DMS53 treated with DMSO at 0.1 percent for 48 hours (cell line): ENCODE measurements at regions not wholly inside any gene's neighbourhood (a gene's known extent, or its start where the extent isn't known, plus 50 kb on each side); places are given as distances from the start of the nearest gene placed in this dataset.

ENCODE experiments used
- DNase-seq: peaks from one replicate; lab custom pipeline; 2025; ENCODE audit not compliant: unreplicated experiment; lab: John Stamatoyannopoulos, UW

DNA sequence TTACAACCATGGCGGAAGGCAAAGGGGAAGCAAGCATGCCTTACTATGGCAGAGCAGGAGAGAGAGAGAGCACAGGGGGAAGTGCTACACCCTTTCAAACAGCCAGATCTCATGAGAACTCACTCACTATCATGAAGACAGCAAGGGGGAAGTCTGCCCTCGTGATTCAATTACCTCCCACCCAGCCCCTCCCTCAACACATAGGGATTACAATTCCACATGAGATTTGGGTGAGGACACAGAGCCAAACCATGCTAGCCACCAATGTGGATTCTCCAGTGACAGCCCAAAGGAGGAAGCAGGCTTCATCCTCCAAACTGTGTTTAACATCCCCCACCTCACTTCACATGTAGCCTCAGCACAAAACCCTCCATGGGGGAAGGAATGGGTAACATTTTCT, 563.7 kb downstream of the CDK5RAP2 start:
- no peak for DNase-seq

DNA sequence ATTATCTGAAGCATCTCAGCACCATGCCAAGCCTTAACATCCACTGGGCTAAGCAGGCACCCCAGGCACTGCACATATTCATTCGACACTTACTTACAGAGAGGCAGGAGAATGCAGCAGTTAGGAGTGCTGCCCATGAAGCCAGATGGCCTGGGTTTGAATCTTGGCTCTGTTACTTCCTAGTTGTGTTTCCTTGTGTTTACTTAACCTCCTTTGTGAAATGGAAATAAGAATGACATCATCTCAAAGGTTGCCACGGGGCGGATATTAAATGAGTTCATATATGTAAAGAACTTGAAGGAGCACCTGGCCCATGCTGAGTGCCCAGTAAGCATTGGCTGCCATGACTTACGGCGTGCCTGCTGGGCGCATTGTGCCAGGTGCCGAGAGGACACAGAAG, 565.2 kb downstream of the CDK5RAP2 start:
- no peak for DNase-seq

DNA sequence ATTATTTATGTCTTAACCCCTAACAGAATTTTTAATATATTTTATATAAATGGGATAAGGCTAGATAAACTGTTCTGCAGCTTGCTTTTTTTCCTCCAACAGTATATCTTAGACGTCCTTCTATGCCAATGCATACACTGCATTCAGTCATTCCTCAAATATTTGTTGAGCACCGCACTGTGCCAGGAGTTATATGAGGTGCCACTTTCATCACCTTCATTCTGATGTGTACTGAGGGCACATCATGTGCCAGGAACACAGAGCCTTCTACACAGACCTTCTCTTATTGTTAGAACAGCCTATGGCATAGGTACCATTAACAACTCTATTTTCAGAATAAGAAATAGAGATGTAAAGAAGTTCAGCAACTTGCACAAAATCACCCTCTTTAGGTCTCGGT, 570.1 kb downstream of the CDK5RAP2 start:
- DNase-seq: no peak

DNA sequence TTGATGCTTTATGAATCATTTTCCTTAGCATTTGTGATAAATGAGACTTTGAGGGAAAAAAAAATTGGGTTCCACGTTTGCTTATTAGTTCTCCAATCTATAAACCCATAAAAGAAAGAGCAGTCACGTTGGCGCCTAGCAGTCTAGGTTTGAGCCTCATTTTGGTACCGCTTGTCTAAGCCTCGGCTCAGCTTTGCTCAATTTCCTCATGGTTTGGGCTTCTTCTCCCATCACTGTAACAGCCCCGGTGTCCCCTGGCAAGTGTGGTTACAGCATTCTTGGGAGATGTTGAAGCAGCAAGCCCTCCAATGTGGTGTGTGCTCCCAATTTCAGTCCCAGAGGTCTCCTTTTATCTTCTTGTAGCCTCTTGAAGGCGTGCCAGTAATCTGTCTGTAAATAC, 578.4 kb downstream of the CDK5RAP2 start:
- no peak for DNase-seq

DNA sequence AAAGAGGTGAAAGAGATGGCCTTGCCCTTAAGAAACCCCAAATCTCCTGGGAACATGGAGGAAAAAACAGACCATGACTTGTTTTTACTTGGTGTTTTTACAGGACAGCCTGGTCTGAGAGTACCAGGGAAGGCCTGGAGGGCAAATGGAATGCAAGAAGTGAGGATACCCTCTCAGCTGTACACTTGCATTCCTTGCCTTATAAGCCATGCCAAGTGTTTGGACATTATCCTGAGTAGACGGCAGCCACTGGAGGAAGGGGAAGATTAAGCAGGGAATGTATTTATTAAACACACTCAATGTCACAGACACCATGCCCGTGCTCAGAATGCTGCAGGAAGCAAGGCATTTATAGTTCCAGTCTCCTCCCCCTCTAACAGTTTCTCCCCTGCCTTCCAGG, 581.4 kb downstream of the CDK5RAP2 start:
- no peak for DNase-seq

DNA sequence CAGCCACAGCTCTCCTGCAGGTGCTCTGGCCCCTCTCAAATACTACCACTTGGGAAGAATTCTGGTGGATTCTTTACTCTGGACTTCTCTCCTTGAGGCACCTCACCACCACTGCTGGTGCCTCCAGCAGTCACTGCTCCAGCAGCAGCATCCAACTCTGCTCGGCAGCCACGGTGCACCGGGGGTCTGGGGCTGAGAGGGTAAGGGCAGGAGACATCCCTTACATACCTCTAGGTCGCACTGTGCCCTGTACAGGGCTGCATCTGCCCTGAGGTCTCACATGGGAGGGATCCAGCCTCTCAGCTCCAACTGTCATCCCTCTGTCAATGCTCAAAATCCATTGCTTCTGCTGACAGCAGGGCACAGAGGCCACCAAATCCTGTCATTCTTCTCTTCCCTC, 588.2 kb downstream of the CDK5RAP2 start:
- DNase-seq: no peak

DNA sequence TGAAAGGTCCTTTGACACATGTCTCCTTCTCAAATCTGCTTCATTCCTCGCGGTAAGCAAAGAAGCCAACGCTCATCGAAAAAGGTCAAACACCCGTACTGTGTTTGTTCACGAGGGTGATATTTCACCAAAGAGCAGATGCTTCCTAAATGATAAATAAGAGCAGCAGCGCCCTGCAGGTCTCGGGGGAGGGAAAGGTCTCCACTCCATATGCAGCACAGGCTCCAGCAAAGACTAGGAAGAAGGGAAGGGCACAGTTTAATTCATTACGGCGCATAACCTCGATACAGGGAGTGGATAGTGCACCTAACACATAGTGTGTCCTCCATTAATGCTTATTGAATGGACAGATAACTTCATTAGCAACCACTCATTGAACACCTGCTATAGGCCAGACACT, 593.3 kb downstream of the CDK5RAP2 start:
- no peak for DNase-seq

DNA sequence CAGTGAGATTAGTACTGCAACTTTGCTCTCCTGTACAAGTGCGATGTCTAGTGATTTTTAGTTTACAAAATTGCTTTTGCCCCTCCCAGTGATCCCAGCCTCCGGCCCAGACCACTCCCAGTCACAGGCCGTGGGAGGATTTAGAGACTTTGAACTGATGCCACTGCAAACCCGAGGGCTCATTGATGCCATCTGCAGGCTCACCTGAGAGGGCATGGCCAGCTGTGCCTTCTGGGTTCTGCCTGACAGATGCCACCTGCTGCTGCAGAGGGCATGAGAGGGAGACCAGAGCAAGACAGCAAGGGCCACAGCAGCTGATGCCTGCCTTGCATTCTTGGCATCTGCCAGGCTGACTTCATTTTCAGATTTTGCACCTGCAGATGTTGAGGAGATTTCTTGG, 593.8 kb downstream of the CDK5RAP2 start:
- DNase-seq: peak; percentile 48

DNA sequence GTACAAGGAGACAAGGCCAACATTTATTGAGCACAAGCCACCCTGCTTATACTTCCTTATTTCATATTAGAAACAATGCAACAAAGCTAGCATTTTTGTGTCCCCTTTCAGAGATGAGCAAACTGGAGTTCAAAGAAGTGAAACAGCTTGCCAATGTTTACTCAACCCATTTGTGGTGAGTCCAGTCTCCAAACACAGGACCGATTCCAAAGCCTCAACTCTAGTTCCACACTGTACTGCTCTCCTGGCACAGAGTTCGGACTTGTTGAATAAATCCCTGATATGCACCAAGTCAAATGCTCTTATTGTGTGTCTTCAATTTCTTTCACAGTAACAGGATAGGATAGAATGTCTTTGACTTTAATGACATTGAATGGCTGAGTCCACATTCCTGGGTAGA, 604.8 kb upstream of the BRINP1 start:
- no peak for DNase-seq

DNA sequence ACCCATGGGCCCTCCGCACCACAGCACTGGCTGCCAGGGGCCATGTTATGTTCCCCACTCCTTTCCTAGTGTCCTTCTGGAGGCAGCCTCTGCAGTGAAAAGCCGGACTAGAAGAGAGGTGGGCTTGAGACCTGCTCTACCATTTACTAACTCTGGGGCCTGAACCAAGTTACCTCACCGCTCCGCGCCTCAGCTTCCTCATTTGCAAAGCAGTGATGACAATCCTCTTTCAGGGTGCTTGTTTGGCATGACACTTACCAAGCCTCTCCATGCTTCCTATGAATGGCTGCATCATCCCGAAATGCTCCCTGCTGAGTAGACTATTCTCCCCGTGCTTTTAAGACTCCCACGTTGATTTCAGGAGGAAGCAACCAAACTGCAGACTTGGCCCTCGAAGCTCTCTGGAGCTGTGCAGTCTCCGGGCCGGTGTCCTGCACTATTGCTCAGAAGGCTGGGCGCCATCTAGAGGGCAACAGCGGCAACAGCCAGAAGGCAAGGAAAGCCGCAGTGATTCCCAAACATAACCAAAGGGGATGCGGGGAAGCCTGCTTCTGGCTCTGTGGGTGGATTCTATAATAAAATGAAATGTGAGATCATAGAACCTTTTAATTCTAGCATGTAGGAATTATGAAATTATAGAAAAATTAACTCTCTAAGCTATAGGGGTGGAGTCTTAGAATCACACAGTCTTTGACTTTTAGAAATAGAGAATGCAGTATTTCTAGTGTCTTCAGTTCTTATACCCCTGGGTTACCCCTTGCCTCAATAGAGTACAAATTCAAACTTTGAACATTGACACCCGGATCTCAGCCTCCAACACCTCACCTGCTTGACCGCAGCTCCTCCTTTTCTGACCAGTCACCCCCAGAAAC, 599.8 kb upstream of the BRINP1 start:
- peak; percentile 73 for DNase-seq

DNA sequence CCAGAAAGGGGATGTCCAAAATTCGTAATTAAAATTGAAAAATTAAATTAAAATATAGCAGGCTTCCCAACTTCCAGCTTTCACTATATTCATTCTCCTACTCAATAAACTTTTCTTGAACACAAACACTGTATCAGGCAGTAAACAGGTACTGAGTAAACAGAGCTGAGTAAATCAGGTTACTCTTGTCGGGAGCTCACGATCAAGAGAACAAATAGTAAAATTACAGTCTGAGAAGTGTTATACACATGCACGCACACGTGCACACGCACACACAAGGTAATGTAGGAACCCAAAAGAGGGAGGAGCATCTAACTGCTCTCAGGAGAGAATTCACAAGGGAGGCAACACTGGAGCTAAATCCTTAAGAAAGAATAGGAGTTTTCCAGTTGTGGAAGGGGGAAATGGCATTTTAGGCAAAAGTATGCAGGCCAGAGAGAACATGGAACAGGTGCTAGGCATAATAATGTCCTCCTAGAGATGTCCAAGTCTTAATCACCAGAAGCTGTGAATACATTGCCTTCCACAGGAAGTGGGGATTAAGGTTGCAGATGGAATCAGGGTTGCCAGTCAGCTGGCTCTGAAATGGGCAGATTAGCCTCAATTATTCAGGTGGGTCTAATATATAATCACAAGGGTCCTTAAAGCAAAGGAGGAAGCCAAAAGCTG, 598.8 kb upstream of the BRINP1 start:
- DNase-seq: no peak

DNA sequence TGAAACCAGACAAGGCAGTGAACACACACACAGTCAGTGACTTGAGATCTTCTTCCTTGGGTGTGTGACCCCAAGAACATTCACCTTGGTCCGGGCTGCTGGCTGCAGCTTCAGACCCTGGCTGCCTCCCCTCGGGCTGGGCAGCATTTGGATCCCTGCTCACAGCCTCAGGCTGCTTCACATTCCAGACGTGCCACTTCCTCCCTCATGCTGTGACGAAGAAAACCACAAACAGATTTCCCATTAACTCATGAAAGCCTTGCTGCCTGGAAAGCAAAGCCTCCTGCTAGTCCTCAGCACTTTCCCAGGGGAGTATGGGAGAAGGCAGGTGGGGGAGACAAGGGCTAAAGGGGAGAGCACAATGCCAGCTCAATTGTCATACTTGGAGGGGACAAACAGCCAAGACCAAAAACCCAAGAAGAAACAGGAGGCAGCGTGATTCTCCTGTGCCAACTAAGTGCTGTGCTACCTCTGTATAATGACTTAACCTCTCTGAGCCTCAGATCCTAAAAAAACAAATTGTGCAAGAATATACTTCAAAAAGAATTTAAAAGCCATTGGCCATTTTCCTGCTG, 594.6 kb upstream of the BRINP1 start:
- DNase-seq: no peak

DNA sequence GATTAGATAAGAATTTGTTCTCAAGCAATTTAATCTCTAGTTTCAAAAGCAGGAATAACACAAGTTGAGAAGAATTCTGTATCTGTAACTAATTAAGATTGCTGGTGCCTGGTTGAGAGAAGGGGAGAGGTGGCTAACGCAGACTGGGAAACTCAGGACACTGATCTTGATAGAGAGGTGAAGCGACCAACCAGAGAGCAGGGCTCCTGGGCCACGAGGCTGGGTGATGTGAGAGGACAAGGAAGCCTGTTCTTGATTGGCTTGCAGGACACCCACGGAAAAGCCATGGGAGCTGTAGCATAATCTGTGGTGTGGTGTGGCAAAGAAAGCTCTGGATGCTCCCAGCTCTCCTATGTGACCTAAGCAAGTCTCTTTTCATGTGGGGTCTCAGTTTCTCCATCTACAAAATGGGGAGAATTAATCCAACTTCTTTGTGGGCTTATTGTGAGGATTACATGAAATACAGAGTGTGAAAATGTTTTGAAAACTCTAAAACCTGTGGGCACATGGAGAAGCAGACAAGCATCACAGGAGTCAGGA, 594.1 kb upstream of the BRINP1 start:
- DNase-seq: no peak

DNA sequence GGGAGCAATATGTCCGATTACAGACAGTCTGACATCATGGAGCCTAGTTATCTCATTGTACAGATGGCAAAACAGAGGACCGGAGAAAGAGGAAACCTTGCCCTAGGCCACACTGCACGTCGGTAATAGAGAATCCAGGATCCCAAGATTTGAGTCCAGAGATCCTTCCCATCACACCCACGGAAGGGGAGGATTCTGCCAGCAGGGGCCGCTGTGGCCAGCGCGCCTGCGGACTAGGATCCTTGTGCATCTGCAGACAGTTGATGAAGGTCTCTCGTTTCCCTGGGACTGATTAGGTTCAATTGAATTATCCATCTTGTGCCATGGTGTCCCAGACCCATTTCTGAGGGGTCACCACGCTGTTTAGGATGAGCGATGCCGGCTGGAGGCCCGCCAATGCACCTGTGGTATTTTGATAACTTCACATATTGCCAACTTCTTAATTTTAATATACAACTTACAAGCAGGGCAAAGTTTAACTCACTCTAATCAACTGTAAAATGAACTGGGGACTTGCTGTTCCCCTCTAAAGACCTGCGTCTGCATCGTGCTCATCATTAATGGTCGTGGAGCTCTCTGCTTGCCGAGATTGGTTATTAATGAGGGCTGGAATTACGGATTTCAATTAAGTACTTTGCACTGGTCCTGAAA, 592.7 kb upstream of the BRINP1 start:
- no peak for DNase-seq

DNA sequence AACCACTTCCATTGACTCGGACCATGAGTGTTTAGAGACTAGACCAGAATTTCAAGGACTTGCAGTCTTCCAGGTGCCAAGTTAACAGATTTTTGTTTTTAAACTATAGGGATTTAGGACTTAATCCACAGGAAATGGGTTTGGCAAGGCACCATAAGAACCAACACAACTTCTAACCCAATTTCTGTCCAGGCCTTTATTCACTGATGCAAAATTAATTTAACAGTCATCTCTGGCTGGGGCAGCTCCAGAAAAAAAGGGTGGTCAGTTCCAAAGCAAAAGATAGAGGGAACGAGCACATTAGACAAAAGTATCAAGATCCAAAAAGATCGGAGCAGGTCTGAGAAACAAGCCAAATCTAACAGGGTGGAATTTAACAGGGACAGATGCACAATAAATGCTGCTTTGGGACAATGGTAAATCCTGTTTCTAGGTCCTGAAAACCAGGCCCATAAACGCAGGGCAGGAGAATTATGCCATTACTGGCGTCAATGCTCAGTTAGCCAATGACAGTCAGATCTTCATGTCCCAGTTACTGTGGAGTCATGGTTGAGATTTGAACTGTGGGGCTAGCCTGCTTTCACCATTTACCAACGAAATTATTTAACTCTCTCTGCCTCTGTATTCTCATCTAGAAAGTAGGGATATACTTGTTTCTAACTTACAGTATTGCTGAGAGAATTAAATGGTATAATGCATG, 590.8 kb upstream of the BRINP1 start:
- no peak for DNase-seq

DNA sequence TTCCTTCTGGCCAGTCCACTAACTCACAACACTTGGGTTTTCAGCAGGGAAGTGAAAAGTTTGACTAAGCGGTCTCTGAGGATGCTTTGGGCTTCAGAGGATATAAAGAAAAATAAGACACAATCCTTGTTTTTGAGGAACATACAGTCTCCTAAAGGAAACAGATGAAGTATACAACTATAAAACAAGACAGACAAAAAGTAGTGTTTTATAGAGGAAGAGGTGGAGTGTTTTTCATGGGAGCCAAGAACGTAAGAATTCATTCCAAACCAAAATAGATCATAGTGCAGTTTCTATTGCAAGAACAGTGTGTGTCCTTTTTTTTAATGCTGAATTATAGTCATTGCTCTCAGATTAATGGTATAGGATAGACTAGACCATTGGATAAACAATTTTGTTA, 586.9 kb upstream of the BRINP1 start:
- no peak for DNase-seq

DNA sequence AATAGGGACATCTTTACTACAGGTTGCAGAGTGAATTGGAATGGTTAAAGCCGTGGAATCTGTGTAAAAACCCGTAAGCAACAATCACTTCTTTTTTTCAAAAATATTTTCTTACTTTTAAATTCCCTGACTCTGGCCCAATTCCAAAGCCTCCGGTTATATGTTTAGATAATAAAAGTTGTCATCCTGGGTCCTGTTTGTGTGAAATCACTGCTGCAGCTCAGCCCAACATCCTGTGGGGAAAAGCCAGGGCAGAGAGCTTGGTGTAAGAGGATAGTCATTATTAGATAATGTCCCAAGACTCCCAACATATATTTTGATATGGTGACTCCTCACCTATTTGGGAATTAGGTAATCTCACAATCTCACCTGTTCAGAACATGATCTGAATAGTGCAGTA, 586.0 kb upstream of the BRINP1 start:
- DNase-seq: no peak

DNA sequence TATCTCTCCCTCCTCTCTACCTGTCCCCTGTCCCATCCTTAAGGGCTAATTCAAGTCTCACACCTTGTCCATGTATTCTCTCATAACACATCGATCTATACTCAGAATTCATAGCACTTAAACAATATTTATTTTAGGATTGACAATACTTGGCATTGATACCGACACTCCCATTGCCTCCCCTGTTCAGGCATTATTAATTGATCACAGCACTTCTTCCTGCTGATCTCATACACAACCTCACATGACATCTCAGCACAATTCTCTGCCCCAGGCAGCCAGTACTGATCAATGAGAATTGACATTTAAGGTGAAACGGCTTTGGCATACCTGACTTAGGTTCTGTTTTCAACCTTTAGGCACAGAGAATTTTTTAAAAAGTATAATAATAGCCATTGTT, 582.4 kb upstream of the BRINP1 start:
- DNase-seq: no peak

DNA sequence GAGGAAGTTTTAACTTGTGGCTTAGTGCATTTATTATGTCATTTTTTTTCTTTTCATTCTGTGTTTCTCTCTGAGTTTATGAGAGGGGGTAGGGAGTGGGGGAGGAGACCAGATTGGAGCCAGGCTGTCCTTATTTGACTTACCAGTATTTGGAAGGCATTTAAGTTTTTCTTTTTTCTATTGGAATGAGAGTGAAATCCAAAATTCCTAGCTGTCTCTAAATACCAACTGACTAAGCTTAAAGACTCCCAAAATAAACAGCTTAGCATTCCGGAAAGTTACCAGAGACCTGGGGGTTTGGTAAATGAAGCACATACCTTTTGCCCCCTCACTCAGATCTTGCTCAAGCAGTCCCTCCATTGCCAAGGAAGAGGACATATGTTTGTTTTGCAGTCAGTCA, 581.9 kb upstream of the BRINP1 start:
- DNase-seq: no peak

DNA sequence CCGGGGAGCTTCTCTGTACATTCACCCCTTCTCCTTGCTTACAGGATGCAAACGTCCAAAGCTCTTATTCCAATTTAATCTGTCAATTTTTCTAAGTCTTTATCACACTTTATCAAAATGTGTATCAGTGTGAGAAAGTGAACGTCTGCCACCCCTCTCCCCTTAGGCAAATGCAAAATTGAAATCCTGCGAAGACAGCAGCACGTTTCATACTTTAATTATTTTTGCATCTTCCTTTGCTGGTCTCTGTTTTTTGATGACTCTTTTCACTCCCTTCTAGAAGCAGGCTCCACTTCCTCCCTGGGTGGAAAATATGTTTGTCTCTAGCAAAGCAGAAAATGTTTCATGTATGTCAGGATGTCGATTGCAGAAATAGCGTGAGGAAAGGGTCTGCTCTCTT, 576.5 kb upstream of the BRINP1 start:
- DNase-seq: no peak

DNA sequence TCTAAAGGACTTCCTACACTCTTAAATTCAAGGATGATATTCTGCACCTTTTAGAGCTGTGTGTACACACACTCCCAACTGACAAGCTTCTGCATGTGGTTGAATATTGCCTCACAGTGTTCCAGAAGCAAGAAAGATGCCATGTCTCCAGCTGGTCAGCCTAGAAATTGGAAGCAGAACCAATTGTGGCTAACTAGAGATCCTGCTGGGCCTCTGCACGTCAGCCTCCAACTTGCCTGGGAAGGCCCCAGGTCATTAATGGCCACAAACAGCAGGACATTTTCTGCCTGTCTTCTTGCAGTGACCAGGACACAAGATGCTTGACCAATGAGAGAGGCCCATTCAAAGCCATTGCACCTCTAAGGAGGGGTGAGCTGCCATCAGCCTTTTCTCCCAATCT, 571.9 kb upstream of the BRINP1 start:
- DNase-seq: no peak
